RWPE1 (cell line): ENCODE measurements at regions not wholly inside any gene's neighbourhood (a gene's known extent, or its start where the extent isn't known, plus 50 kb on each side); places are given as distances from the start of the nearest gene placed in this dataset.

Experiments used
- CTCF ChIA-PET: fragments of 350-600 bp; sonication (Branson Sonifier 250); formaldehyde crosslinking; extraction: SDS; loops from one replicate; lab custom pipeline; 2021; lab: Yijun Ruan, JAX
- POLR2A ChIA-PET: fragments of 400-600 bp; formaldehyde crosslinking; extraction: SDS; loops from one replicate; lab custom pipeline; 2020; ENCODE audit warnings: antibody characterized with exemption; ENCODE audit not compliant: low non-redundant PET; lab: Yijun Ruan, JAX
- DNase-seq: peaks from one replicate; pipeline ENCODE4 v3.0.0; 2012; ENCODE audit warnings: low spot score
- H3K27ac ChIP-seq: fragments of 450-650 bp; 2 replicates; pipeline ENCODE4 v1.5.1; 2017
- CTCF ChIP-seq: fragments of 450-650 bp; conservative IDR thresholded peaks from 2 replicates; pipeline ENCODE4 v1.5.1; 2017; ENCODE audit warnings: low read depth, mild to moderate bottlenecking

- no peak overlapping the region for H3K27ac ChIP-seq
- TF ChIP-seq CTCF, result no peak
- DNase-seq, result no peak
- CTCF ChIA-PET, result no interaction called here
- POLR2A ChIA-PET, result no interaction called here
Observed at GRCh38 chr10:24035761-24036160, 173.2 kb upstream of the KIAA1217 start.

- POLR2A ChIA-PET, result no interaction called here
- no peak overlapping the region for H3K27ac ChIP-seq
- CTCF ChIA-PET, result no interaction called here
- TF ChIP-seq CTCF, result no peak
- no peak for DNase-seq
Observed at GRCh38 chr10:24039315-24039714, 169.6 kb upstream of the KIAA1217 start.

DNA sequence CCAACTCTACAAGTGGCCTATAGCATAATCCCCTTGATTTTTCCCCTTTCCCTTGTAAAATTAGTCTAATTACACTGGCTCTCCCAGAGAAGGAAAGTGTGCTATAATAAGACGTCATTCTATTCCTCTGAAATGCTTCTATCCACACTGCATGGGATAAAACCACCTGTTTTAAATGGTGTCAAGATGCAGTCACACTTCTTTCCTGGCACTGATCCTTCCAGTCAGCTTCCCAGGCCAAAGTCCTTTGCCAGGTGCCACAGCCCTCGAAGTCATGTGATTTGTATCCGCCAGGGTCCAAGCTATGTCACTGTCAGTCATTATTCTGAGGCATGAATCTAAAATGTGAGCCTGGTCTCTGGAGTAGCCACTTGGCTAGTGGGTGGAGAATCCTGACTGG is 169.0 kb upstream of the KIAA1217 start:
- DNase-seq, result no peak
- no peak overlapping the region for H3K27ac ChIP-seq
- CTCF ChIA-PET, result interaction anchor here (0.6 kb wide), 1 partner anchor 88 kb away, joined by 3 read pairs; no protein-coding TSS in a partner anchor
- no peak for TF ChIP-seq CTCF
- POLR2A ChIA-PET, result no interaction called here

GRCh38 chr10:24041034-24041433 is 167.9 kb upstream of the KIAA1217 start:
- ChIA-PET POLR2A (no interaction called here), CTCF (no interaction called here)
- no peak for DNase-seq
- H3K27ac ChIP-seq, result no peak overlapping the region
- TF ChIP-seq CTCF, result no peak

DNA sequence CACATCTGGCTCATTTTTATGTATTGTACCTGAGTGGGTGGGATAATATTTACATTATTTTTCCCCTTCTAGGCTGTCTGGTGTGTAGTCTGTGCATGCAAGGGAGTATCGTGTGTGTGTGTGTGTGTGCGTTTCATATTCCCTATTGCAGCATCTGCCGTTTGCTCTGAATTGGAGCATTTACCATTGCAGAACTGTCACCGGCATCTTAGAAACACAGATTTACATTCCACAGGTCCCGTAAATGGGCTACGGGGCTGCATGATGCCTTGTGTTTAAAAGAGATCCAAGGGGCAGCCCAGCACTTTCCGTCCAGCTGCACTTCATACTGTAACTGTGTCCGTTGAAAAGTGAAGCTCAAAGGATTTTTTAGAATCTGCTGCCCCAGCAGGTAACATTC is 167.1 kb upstream of the KIAA1217 start:
- ChIA-PET POLR2A (no interaction called here), CTCF (no interaction called here)
- no peak overlapping the region for H3K27ac ChIP-seq
- no peak for DNase-seq
- TF ChIP-seq CTCF, result no peak

DNA sequence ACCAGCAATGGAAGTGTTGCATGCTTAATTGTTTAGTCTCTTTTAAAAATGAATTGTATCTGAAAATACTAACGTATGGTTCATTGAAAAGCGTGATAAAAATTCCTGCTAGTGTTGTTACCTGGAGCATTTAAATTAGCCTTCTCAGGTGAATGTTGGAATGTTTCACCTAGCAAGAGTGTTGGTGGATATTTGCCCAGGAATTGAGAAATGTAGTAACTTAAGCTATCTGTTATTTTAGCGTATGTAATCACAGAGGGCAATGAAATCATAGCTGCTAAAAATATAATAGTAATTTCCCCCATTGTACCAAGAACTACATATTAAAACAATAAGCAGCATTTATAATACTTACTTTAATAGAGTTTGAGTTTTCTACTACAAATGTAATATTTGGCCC is 166.1 kb upstream of the KIAA1217 start:
- ChIA-PET CTCF (no interaction called here), POLR2A (no interaction called here)
- no peak overlapping the region for H3K27ac ChIP-seq
- no peak for TF ChIP-seq CTCF
- no peak for DNase-seq

DNA sequence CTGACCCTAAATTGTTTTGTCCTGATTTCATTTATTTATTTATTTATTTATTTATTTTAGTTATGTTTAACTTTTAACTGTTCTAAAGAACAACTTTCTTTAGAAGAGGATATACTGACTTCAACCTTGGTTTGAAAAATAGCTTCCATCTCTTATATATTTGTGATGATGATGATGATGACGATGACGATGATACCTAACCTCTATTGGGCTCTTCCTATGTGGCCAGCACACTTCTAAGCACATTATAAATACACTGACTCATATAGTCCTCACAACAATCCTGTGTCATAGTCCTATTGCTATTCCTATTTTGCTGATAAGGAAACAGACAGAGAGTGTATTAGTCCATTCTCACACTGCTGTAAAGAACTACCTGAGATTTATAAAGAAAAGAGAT is 162.9 kb upstream of the KIAA1217 start:
- CTCF ChIA-PET, result no interaction called here
- TF ChIP-seq CTCF, result no peak
- no peak for DNase-seq
- H3K27ac ChIP-seq, result no peak overlapping the region
- POLR2A ChIA-PET, result no interaction called here
